Loucy (cell line): ENCODE measurements at regions not wholly inside any gene's neighbourhood (a gene's known extent, or its start where the extent isn't known, plus 50 kb on each side); places are given as distances from the start of the nearest gene placed in this dataset.

Source experiments
- EZH2phosphoT487 ChIP-seq: fragments of 200-600 bp; IDR thresholded peaks from 2 replicates; pipeline ENCODE4 v1.6.1; 2018; ENCODE audit warnings: antibody characterized with exemption, mild to moderate bottlenecking, moderate library complexity, borderline replicate concordance
- TF ChIP-seq, protein P1 (sequence below): fragments of 200-600 bp; sonication (generic); conservative IDR thresholded peaks from 2 replicates; pipeline ENCODE4 v1.5.1; 2014; ENCODE audit warnings: mild to moderate bottlenecking, antibody characterized with exemption, low read length

- no peak for TF ChIP-seq EZH2phosphoT487
- TF ChIP-seq, protein P1, sequence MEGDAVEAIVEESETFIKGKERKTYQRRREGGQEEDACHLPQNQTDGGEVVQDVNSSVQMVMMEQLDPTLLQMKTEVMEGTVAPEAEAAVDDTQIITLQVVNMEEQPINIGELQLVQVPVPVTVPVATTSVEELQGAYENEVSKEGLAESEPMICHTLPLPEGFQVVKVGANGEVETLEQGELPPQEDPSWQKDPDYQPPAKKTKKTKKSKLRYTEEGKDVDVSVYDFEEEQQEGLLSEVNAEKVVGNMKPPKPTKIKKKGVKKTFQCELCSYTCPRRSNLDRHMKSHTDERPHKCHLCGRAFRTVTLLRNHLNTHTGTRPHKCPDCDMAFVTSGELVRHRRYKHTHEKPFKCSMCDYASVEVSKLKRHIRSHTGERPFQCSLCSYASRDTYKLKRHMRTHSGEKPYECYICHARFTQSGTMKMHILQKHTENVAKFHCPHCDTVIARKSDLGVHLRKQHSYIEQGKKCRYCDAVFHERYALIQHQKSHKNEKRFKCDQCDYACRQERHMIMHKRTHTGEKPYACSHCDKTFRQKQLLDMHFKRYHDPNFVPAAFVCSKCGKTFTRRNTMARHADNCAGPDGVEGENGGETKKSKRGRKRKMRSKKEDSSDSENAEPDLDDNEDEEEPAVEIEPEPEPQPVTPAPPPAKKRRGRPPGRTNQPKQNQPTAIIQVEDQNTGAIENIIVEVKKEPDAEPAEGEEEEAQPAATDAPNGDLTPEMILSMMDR: no peak
Observed at GRCh38 chr3:18687286-18687685, 262.1 kb upstream of the SATB1 start.
